NCI-H128 (cell line): ENCODE measurements at regions not wholly inside any gene's neighbourhood (a gene's known extent, or its start where the extent isn't known, plus 50 kb on each side); places are given as distances from the start of the nearest gene placed in this dataset.
"Not testable (repeated sequence)": the region's sequence is repeated elsewhere in the genome, so short reads cannot be mapped to it uniquely, and the experiment has no call there.

Source experiments
- DNase-seq: peaks from one replicate; lab custom pipeline; 2025; ENCODE audit not compliant: unreplicated experiment; lab: John Stamatoyannopoulos, UW

DNA sequence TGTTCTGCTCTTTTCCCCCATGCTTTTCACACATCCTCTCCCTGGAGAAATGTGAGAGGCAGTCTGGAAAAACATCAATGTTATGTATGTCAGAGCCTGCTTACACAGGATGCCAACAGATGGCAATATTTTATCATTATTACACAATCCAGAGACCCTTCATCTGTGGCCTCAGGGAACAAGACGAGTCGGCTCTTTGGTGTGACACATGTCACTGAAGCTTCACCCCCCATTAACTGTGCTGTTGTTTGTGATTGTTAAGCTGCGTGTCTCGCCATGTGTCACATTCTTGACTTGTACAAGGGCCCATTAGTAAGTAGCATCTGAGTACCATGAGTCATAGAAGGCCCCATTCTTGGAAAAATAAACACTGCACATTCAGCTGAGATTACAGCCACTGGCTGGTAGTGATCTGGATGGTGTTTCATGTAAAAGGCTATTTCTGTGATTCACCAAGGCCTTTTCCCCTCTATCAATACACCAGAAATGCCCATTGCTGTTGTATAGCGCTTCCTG is 682.1 kb upstream of the SOX9 start:
- peak; percentile 9 for DNase-seq

DNA sequence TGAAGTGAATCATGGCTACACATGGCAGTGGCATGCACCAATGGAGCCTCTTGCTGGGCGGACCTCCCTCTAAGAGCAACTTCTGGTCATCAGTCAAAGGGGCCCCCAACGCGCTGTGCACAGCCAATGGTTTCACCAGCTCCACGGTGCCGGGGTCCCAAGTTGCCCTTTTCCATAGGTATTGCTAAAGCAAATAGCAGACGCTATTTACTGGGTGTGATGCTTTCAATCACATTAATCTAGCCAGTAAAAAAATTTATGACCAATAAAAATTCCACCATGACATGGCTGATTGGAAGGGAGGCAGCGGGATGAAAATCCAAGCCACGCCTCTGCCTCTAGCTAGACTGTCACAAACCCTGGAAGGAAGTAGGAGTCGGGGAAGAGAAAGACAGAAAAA is 680.3 kb upstream of the SOX9 start:
- no peak for DNase-seq

DNA sequence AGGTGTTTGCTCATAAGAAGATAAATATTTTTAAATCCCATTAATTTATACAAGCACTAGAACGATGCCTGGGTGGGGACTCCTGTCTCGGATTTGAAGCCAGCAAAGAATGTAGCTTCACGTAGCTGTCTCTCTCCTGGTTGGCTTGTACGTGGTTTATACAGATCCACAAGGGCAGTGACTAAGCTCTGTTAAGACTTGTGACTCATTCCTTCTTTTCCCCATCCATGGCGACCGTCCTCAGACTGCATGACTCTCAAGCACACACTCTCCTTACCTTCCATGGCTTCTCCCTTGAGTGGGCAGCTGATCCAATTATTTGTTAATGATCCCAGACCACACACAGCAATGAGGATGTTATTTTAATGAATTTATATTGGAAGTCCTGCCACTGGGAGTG is 679.7 kb upstream of the SOX9 start:
- no peak for DNase-seq

DNA sequence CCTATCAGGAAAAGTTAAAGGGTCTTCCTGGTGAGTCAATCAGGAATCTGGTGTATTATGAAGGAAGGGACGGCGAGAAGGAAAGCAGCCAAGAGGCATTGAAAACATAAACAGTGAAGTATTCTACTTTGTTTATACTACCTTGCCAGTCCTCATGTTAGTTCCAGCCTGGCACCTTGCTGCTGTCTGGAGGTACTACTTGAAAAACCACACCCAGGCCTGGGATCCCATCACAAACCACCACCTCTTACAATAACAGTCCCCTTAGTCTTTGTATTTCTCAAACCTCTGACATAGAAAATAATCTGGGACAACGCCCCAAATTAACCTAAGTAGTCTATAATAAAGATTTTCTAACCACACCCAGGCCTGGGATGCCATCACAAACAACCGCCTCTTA is 676.7 kb upstream of the SOX9 start:
- no peak for DNase-seq

DNA sequence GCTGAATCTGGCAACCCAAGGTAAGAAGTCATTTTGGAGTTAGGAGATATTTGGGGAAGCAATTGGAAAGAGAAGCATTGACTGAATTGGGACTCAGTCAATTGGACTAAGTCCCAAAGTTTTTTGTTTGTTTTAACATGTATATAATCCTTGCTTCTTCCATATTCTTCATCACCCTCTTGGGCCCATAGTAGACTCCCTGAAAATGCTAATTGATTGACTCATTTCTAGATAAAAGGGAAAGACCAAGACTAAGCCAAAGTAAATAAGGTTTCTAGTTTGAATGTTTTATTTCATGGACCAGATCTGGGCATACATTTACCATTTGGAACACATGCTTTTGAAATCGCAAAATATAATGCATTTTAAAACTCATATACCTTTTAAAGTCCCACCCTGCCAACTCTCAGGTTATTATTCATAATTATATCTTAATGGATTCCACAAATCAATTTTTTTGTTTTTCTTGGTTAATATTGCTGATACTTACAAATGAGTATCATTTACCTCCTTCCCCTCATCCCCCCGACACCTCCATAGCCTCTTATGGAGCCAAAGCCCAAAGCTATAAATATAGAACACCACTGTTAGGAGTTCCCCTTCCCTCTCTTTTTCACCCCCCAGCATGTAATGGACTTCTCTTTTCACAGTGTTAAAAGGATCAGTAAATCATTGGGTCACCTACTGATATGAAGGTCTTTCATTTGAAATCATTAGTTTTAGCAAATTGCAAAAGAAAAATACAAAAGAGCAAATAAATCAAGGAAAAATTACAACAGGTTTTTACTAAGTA is 674.0 kb upstream of the SOX9 start:
- no peak for DNase-seq

DNA sequence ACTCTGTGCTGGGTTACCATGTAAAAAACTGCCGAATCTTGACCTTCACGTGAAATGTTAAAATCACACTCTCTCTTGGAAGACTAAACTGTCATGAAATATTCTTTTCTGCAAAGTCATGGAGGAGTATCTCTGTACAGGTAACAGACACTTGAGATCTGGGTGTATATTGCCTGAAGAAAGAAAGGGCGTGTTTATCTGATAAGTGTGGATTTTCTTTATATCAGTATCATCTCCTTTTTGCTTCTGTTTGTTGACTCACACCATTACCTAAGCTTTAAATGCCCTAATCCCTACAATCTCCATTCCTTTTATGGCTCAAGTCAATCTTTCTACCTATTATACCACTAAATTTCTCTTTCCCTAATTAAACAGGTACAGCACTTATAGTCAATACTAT is 673.2 kb upstream of the SOX9 start:
- DNase-seq, result no peak

DNA sequence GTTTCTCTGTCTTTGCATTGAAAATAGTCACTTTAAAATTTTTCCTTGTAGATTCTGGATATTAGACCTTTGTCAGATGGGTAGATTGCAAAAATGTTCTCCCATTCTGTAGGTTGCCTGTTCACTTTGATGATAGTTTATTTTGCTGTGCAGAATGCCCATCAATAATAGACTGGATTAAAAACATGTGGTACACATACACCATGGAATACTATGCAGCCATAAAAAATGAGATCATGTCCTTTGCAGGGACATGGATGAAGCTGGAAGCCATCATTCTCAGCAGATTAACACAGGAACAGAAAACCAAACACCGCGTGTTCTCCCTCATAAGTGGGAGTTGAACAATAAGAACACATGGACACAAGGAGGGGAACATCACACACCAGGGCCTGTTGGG is 670.2 kb upstream of the SOX9 start:
- DNase-seq, result not testable (repeated sequence)

DNA sequence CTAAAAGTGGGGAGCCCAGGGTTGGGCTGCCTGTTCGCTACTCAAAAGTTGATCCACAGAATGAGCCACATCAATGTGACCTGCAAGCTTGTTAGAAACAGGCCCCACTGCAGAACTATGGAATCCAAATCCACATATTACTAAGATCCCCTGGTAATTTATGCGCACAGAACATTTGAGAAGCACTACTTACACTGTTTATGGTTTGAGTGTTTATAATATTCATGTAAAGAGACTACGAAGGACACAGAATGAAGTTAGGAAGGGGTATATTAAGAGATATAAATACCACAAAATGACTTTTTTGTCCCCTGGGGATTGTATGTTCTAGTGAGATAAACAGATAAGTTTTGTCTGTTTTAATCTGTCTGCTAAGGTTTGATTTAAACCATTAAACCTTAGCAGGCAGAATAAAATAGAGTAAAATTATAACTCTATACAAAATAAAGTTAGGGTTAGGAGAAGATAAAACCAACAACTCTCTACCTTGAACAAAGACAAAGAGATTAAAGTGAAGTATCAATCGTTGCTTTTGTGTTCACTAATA is 666.9 kb upstream of the SOX9 start:
- DNase-seq, result no peak

DNA sequence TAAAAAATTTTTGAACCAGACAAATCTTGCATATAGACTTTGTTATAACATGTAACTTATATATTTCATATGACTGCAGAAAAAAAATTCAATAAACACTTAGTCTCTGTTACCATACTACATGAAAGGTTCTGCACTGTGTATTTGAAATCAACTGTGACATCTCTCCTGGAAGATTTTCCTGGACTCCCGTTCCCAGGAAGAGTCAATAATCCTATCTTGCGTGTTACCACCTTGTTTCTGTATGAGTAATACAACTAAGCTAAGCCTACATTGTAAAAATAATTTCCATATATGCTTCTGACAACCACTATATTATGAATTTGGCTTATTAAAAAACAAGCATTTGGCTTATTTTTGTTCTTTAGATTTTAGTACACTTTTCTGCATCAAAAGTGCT is 665.6 kb upstream of the SOX9 start:
- no peak for DNase-seq

DNA sequence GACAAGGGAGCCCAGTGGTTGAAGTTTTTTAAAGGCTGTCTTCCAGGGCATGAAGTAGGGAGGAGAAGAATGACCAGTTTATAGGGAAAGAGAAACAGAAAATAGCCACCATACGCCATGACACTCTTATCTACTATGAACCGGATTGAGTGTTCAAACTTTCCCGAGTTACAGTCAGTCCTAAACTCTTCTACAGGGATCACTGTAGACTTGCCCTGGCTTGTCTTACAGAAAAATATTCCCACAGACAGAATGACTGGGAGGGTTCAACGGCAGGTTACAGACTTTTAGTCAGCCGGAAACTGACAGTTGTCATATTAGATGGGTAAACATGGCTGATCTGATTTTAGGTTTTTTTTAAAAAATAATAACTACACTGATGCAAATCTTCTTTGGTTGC is 662.5 kb upstream of the SOX9 start:
- no peak for DNase-seq

DNA sequence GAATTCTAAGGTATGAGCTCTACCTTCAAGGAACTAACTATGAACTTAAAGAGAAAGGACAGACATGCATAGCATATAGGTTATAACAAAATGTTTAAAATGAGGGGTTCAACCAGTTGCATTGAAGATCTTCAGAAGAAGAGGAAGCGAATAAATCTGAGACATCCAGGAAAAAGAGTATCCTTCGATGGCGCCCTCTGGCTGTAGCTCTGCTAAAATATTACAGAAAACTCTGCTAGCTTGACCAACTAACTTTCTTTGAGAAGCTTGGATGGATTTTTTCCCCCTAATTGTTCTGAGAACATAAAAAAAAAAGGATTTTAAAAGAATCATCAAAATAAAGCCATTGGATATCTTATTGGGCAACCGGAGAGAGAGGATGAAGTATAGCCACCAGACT is 659.9 kb upstream of the SOX9 start:
- no peak for DNase-seq

DNA sequence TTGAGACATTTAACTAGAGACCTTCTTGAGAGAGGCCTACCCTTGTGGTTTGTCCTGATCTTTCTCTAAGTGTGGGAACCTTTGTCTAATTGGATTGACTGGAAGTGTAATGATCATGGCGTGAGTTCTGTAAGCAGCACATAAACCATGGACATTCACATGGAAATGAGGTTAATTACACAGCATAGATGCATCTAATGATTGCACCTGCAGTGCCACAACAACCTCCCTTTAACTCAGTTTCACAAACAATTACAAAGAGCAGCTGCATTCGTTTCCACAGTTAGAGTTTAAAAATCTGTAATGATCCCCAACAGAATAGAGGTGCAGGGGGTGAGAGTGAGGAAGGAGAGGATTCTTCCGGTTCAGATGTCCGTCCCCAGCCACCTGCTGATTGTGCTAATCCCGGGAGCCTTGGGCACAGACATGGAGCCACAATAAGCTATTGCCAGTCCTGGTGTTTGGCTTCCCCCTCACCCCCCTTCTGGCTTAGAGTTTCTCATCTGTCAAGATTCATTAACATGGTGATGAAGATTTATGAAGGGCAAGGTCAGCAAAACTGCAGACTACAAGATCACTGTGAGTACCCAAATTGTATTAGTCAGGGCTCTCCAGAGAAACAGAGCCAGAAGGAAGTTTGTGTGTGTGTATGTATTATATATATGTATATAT is 659.2 kb upstream of the SOX9 start:
- no peak for DNase-seq

DNA sequence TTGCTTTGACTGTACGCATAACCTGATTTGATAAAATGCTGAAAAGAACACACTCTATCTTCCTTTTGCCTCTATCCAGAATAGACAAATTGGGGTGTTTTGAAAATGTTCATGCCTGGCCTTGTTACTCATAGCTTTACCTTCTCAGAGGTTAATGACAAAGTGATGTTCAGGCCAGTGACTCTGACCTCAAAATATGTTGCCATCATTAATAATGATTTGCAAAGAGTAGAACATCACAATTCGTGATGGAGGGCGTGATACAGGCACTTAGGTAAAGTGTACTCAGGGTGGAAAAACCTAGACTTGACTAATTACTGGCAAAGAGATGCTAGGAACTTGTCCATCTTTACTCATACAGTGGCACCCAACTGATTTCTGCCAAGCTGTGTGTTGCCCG is 656.6 kb upstream of the SOX9 start:
- DNase-seq, result no peak

DNA sequence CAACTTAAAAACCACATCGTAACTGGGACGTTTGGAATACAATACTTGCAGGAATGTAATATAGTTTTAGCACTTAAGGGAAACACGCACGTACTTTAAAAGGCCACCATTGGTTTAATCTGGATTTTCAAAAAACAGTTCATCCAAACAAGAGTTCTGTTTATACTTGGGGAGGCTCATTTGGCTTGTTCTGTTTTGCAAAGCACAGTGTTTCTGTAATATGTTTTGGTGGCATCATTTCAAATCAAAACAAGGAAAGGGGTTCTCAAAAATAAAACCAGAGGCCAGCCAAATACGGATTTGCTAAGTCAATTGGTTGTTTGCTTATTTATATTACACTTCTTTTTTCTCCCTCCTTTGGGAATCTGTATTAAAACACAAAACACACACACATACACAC is 656.1 kb upstream of the SOX9 start:
- no peak for DNase-seq

DNA sequence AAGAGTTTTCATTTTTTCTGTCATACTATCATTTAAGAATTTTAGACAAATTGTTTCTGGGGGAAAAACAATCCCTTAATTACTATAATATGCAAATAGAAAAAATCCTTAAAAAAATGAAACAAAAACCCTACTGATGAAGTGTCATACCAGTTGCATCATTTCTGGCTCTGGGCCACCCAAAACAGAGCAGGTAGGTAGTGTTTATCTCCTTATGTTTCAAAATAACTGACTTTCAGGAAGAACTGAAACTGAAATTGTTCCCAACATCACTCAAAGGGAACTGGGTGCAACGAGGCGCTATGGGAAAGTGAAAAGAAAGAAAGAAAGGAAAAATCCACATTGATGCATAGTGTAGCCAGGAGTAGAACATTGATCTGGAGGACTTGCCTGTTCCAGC is 653.1 kb upstream of the SOX9 start:
- DNase-seq, result no peak

DNA sequence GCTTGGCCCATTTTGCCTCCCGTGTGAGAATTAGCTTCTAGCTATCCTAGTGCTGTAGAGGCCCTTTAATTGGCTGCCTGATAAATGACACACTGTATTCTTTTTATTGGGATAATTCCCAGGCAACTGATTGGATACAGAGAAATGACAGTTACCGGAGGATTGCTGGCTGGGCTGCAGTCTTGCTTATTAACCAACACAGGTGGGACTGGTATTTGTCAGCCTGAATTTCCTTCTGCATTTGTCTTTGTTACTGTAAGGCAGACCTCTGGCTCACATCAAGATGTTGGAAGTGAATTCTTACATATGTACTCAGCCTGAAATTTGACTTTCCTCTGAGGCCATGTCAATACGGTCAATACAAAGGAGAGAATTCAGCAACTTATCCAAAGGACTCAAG is 650.8 kb upstream of the SOX9 start:
- DNase-seq, result no peak

DNA sequence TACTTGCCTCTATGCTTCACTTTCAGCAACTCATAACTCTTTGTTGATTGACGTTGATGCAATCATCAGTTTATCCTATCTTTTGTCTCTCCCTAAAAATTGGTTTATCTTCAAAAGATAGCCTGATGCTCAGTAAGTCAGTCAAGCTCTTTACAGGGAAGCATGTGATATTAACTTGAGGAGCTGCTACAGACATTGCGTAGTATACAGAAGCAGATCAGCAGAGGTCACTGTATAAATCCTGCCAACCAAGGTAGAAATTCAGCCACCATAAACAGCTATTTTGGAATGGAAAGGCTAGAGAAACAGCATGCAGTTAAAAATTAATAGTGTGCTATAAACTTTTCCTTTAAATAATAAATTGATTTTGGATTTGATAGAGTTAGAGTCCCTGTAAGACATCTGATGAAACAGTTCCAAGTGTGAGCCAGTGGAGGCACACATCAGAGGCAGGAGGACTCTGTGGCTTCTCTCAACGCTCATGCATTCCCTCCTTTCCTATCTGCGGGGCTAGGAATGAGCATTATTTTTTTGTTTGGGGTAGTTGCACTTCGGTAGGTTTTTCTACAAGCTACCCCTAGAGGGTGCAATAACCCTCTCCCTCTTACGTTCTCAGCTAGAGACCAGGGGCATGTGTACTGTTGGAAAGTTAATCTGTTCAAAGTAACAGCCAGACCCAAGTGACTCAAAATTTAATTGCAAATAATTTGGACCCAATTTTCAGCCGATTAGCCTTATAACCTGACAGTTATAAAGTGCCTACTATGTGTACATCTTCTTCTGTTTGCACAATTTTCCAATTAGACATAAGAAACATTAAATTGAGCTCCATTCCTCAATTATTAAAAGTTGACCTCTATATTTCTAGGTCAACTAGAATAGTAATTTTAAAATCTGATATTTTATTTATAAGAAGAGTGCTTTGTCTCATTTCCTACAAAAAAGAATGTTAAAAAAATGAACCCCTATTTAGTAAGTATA is 647.7 kb upstream of the SOX9 start:
- no peak for DNase-seq

DNA sequence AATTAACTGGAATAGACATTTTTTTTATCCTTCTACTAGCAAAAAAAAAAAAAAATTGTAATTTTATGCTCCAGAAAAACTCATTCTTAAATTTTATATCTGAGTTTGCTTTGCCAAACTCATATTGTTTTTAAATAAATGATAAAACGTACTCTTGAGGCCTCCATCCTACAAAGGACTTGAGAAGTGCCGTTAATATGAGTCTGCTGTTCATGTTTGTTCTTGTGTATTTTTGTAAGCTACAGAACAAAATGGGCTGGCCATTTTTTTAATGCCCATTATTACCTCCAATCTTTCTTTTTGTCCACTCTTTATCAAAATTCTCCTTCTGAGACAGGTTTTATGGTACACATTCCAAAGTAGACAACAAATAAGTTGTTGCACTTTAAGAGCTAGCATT is 643.5 kb upstream of the SOX9 start:
- no peak for DNase-seq

DNA sequence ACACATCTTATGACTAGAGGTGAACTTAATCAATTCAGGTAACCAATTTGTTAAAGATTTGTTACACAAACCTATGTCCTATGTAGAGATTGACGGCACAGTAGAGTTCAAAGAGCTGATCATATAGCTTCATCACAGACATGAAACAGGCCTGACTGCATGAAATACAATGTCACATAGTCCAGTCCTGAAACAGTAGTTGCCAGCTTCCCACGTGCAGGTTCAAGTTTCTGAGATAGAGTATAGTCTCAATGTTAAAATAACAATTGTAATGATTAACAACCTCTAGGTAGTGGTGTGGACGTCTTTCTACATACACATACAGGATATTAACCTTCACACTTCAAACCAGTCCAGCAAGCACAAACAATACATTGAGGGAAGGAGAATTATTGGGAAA is 640.7 kb upstream of the SOX9 start:
- no peak for DNase-seq

DNA sequence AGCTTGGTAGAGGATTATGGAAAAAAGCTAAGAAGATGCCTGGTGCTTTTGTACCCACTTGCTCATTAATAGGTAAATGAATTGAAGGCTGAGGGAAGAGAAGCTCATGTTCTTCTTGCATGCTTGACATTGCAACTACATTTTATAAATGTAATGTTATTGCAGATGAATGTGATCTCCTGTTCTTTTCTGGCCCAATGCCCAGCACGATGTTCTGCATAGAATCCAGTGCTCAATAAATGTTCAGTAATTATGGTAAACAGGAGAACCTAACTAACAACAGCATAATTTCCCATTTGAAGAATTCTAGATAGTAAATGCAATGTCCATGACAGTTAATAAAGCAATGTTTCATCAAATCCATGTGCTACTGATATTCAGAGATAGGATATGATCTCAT is 638.2 kb upstream of the SOX9 start:
- DNase-seq, result no peak

DNA sequence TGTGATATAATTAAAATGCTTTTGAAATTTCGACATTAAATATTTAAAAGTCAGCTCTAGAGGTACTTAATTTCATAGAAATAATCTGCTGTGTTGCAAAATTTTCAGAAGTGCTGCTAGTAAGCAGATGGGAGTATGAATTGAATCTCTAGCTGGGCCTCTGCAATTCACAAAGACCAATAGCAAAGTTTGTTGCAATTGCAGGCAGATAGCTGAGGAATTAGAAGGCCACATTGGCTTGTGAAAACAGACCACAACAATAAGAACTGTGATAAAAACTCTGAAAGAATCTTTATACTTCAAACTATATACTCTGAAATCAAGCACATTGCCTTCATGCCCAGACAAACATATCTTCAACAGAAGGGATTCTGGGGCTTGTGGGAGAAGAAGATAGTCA is 636.3 kb upstream of the SOX9 start:
- DNase-seq, result no peak
